ENCODE measurements at regions not wholly inside any gene's neighbourhood (a gene's known extent, or its start where the extent isn't known, plus 50 kb on each side); places are given as distances from the start of the nearest gene placed in this dataset.

DNA sequence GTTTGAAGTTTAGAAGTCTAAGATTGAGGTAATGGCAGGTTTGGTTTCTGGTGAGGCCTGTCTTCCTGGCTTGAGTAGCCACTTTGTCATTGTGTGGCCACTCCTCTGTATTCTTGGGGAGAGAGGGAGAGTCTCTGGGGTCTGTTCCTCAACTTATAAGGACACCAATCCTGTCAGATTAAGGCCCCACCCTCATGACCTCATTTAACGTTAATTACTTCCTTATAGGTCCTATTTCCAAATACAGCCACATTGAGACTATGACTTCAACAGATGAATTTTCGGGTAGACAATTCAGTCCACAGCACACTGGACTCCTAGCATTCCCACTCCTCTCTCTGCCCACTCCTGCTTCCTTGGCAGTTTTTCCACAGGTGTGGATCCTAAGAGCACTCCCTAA, 350.8 kb upstream of the CASK start:
- CTCF ChIA-PET: no interaction called here
- Mint-ChIP-seq H3K9me3 (ENCODE audit: unreplicated experiment) (no peaks in the 10 kb centered on the region), H3K36me3 (ENCODE audit: insufficient read depth, unreplicated experiment) (no peaks in the 10 kb centered on the region), H3K27me3 (ENCODE audit: insufficient read depth, unreplicated experiment) (peaks cover 39% of the 10 kb centered on the region), H3K4me3 (ENCODE audit: unreplicated experiment) (no peak overlapping the region), H3K27ac (ENCODE audit: low read depth, unreplicated experiment) (no peak overlapping the region), H3K4me1 (ENCODE audit: insufficient read depth, unreplicated experiment) (peaks cover 1% of the 10 kb centered on the region)
- TF ChIP-seq, protein P1, sequence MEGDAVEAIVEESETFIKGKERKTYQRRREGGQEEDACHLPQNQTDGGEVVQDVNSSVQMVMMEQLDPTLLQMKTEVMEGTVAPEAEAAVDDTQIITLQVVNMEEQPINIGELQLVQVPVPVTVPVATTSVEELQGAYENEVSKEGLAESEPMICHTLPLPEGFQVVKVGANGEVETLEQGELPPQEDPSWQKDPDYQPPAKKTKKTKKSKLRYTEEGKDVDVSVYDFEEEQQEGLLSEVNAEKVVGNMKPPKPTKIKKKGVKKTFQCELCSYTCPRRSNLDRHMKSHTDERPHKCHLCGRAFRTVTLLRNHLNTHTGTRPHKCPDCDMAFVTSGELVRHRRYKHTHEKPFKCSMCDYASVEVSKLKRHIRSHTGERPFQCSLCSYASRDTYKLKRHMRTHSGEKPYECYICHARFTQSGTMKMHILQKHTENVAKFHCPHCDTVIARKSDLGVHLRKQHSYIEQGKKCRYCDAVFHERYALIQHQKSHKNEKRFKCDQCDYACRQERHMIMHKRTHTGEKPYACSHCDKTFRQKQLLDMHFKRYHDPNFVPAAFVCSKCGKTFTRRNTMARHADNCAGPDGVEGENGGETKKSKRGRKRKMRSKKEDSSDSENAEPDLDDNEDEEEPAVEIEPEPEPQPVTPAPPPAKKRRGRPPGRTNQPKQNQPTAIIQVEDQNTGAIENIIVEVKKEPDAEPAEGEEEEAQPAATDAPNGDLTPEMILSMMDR (IDR thresholded peaks at IDR 0.05; ENCODE audit: unreplicated experiment): no peak
- intact Hi-C loops (cut with micrococcal nuclease): no loop called here
- no TSS peak for BruUV-seq (replicated peaks)
- DNase-seq (ENCODE audit: unreplicated experiment): no peak
- POLR2A ChIA-PET: no interaction called here

GRCh38 chrX:42273387-42273786, 350.0 kb upstream of the CASK start:
- H3K27me3 Mint-ChIP-seq (ENCODE audit: insufficient read depth, unreplicated experiment): peaks cover 39% of the 10 kb centered on the region
- ChIA-PET CTCF (no interaction called here), POLR2A (no interaction called here)
- H3K4me1 Mint-ChIP-seq (ENCODE audit: insufficient read depth, unreplicated experiment): peaks cover 5% of the 10 kb centered on the region
- H3K36me3 Mint-ChIP-seq (ENCODE audit: insufficient read depth, unreplicated experiment): no peaks in the 10 kb centered on the region
- intact Hi-C loops (cut with micrococcal nuclease): no loop called here
- TF ChIP-seq, protein P1 (IDR thresholded peaks at IDR 0.05; ENCODE audit: unreplicated experiment): no peak
- H3K4me3 Mint-ChIP-seq (ENCODE audit: unreplicated experiment): no peak overlapping the region
- no peak overlapping the region for H3K27ac Mint-ChIP-seq (ENCODE audit: low read depth, unreplicated experiment)
- BruUV-seq (replicated peaks): no TSS peak
- no peaks in the 10 kb centered on the region for H3K9me3 Mint-ChIP-seq (ENCODE audit: unreplicated experiment)
- DNase-seq (ENCODE audit: unreplicated experiment): no peak

GRCh38 chrX:42269186-42269585, 345.8 kb upstream of the CASK start:
- ChIA-PET POLR2A (interaction anchor here (0.7 kb wide), 1 partner anchor 207 kb away, joined by 5 read pairs; no protein-coding TSS in a partner anchor), CTCF (no interaction called here)
- DNase-seq (ENCODE audit: unreplicated experiment): peak; percentile 47
- Mint-ChIP-seq H3K9me3 (ENCODE audit: unreplicated experiment) (no peaks in the 10 kb centered on the region), H3K36me3 (ENCODE audit: insufficient read depth, unreplicated experiment) (no peaks in the 10 kb centered on the region), H3K4me3 (ENCODE audit: unreplicated experiment) (no peak overlapping the region), H3K27me3 (ENCODE audit: insufficient read depth, unreplicated experiment) (peaks cover 51% of the 10 kb centered on the region), H3K4me1 (ENCODE audit: insufficient read depth, unreplicated experiment) (peaks cover 5% of the 10 kb centered on the region), H3K27ac (ENCODE audit: low read depth, unreplicated experiment) (no peak overlapping the region)
- intact Hi-C loops (cut with micrococcal nuclease): no loop called here
- BruUV-seq (replicated peaks): no TSS peak
- TF ChIP-seq, protein P1 (IDR thresholded peaks at IDR 0.05; ENCODE audit: unreplicated experiment): no peak

GRCh38 chrX:42260854-42261253, 337.5 kb upstream of the CASK start:
- Mint-ChIP-seq H3K4me3 (ENCODE audit: unreplicated experiment) (no peak overlapping the region), H3K27me3 (ENCODE audit: insufficient read depth, unreplicated experiment) (peaks cover 40% of the 10 kb centered on the region), H3K36me3 (ENCODE audit: insufficient read depth, unreplicated experiment) (no peaks in the 10 kb centered on the region), H3K9me3 (ENCODE audit: unreplicated experiment) (no peaks in the 10 kb centered on the region), H3K27ac (ENCODE audit: low read depth, unreplicated experiment) (no peak overlapping the region), H3K4me1 (ENCODE audit: insufficient read depth, unreplicated experiment) (no peaks in the 10 kb centered on the region)
- intact Hi-C loops (cut with micrococcal nuclease): no loop called here
- TF ChIP-seq, protein P1 (IDR thresholded peaks at IDR 0.05; ENCODE audit: unreplicated experiment): no peak
- BruUV-seq (replicated peaks): no TSS peak
- no peak for DNase-seq (ENCODE audit: unreplicated experiment)
- ChIA-PET CTCF (no interaction called here), POLR2A (interaction anchor here (0.7 kb wide), 2 partner anchors 19 to 432 kb away, joined by 3 read pairs; no protein-coding TSS in a partner anchor)

All from MCF 10A (cell line).